Epithelial cell of prostate (primary cell): ENCODE measurements at regions not wholly inside any gene's neighbourhood (a gene's known extent, or its start where the extent isn't known, plus 50 kb on each side); places are given as distances from the start of the nearest gene placed in this dataset.

Experiments used
- DNase-seq: peaks from one replicate; pipeline ENCODE4 v3.0.0-alpha.2; 2011; ENCODE audit warnings: low read depth, low spot score
- H3K27ac ChIP-seq: fragments of 450-650 bp; 2 replicates; pipeline ENCODE4 v1.5.1; 2017; ENCODE audit warnings: mild to moderate bottlenecking

DNA sequence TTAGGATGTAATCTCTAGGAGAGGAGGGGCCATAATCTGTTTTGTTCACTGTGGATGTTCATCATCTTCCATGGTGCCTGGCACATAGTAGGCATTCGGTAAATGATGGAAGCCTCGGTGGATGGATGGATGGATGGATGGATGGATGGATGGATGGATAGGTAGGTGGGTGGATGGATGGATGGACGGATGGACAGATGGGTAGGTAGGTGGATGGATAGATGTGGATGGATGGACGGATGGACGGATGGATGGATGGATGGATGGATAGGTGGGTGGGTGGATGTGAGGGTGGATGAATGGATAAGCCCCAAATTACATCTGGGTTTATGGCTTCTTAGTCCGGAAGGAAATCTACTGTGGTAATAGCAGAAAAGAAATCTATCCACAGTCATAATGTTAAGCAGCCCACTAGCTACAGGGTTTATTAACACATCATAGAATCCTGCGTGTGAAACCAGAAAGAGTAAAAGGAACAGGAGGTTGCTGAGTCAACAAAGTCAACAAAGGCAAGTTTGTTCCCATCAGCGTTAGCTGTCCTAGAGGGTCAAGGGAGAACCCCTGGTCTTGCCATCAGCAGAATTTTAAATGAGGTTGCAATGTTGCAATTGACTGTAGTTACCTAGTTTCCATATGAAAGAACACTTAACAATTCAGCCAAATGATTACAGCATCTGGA, 82.8 kb downstream of the C11orf91 start:
- H3K27ac ChIP-seq: no peak overlapping the region
- peak; percentile 71 for DNase-seq

DNA sequence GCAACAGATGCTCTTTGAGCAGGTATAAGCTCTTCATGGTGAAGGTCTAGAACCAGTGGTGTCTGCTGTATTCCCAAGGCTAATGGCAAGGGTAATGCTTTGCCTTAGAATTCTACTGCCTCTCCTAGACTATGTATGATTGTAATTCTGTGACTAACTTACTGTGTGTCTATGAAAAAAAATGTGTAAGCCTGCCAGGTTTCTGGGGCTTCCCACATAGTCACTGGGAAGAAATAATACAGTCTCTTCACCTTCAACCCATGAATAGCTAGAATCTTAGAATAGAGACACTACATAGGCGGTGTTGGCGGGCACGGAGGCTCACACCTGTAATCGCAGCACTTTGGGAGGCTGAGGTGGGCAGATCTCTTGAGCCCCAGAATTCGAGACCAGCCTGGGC, 84.1 kb downstream of the C11orf91 start:
- DNase-seq: no peak
- H3K27ac ChIP-seq: no peak overlapping the region

DNA sequence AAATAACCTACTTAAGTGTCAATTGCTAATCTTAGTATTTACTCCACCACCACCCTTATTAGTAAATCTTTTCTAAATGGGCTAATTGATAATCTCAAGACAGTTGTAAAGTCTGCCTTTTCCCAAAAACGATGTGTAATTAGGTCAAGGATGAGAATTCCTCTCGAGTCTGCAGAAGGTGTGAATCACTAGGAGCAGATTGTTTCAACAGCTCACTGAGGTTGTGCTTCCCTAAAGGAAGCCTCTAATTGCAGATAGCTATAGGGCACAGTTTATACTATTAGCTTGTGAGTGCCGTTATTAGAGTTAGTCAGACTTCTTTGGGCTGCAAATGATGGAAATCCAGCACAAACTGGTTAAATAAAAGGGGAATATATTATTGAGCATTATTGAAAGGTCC, 84.9 kb downstream of the C11orf91 start:
- H3K27ac ChIP-seq: no peak overlapping the region
- DNase-seq: no peak

DNA sequence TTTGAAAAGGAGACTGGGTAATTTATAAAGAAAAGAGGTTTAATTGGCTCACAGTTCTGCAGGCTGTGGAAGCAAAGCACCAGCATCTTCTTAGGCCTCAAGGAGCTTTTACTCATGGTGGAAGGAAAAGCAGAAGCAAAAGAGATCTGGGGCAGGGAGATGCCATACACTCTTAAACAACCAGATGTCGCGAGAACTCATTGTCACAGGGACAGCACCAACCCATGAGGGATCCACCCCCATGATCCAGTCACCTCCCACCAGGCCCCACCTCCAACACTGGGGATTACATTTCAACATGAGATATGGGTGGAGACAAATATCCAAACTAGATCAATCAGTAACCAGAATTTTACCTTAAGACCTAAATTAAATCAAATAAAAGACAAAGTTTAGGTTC, 87.2 kb downstream of the C11orf91 start:
- H3K27ac ChIP-seq: no peak overlapping the region
- no peak for DNase-seq

DNA sequence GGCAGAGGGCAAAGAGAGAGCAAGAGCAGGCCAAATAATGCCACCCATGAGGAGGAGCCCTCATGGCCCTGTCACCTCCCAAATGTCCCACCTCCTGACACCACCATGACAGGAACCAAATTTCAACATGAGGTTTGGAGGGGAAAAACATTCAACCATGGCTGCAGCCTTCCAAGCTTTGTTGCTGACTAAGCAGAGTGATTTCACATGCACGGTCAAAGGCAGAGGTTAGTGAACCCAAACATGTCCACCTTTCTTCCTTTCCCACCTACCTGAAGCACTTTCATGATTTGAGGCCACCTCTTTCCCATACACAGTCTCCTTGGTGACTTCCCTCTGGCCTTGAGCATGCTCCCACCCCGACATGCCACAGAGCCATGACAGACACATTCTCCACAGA, 89.7 kb downstream of the C11orf91 start:
- no peak overlapping the region for H3K27ac ChIP-seq
- no peak for DNase-seq

DNA sequence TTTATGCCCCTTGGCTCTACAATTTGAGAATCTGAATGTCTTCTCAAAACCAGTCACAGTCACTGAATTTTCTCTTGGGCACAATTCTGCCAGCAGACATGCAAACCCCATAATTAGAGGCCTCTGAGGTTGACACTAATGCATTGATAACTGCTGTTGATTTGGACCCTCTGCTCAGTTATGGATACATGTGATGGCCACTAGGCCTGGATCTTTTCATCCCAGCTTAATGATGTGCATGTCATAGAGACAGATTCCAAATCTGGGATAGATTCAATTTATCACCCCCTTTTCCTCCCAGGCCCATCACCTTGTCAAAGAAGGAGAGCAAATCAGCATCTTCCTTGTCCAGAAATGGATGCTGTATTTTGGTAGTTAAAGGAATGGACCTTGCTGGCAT, 92.2 kb downstream of the C11orf91 start:
- no peak for DNase-seq
- H3K27ac ChIP-seq: no peak overlapping the region

DNA sequence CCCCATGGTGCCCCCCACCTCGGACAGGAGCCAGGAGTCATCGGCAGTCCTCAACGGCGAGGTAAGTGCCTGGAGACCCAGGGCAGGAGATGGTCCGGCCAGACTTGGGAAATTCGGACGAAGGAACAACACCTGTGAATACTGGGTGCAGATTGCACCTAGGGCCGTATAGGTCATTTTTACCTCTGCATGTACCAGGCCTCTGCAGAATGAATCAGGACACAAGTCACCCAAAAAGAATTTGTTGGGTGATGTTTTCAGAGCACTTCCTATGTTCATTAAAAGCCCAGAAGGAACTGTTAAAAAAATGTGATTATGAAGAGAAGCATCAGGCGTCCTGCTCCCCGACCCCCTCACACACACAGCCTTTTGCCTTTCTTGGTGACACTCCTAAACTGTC, 93.9 kb downstream of the C11orf91 start:
- H3K27ac ChIP-seq: no peak overlapping the region
- DNase-seq: no peak

DNA sequence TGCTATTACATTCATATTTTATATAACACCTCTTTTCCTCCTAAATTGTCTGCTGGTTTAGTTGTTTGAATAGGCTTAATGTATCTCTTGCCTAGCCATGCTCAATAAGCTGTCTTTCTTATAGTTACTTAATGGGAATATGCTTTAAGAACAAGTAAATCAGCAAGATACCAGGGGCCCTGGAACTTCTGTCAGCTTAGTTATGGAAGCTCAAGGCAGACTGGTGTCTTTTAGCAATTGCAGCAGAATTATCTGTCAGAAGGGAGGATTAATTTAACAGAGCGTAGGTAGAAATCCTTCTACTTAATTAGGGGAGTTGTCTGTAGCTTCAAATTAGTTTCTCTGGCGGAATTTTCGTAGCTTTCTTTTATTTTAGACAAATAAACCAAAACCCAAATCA, 94.9 kb downstream of the C11orf91 start:
- no peak for DNase-seq
- no peak overlapping the region for H3K27ac ChIP-seq

DNA sequence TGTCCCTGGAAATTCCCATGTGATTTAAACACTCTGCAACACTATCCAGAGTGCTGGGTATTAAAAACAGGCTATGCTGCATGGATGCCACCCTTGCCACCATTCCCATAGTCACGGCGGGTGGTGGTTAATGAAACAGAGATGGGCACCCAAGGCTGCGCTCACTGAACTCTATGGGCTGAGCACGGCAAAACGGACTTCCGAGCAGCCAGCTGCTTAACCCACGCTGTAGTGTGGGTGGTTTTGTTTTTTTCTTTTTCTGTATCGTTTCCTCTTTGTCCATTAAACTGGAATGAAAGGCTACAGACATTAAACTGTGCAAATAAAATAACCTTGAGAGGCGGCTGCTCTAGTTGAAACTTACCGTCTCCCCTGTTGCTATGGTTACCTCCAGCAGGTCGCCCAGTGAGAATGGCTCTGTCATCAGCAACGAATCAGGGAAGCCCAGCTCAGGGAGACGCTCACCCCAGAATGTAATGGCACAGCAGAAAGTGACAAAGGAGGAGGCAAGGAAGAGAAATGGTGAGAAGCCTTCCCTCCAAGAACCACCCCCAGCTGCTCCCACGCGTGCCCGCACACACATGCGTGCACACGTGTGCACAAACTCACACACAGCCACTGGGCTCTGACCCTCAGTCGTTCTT, 102.1 kb downstream of the C11orf91 start:
- no peak for DNase-seq
- H3K27ac ChIP-seq: no peak overlapping the region

DNA sequence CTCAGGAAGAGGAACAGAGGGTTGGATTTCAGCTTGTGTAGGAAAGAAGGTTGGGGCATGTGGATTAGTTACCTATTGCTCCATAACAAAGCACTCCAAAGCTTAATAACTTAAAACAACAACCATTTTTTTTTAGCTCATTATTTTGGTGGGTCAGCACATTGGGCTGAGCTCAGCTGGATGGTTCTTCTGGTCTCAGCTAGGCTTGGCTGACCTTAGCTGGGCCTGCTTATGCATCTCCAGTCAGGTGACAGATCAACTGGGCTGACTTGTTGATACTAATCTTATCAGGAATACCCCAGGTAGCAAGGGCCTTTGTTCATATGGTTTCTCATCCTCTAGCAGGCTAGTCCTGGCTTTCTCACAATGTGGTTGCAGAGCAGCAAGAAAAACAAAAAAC, 106.4 kb downstream of the C11orf91 start:
- DNase-seq: no peak
- no peak overlapping the region for H3K27ac ChIP-seq

DNA sequence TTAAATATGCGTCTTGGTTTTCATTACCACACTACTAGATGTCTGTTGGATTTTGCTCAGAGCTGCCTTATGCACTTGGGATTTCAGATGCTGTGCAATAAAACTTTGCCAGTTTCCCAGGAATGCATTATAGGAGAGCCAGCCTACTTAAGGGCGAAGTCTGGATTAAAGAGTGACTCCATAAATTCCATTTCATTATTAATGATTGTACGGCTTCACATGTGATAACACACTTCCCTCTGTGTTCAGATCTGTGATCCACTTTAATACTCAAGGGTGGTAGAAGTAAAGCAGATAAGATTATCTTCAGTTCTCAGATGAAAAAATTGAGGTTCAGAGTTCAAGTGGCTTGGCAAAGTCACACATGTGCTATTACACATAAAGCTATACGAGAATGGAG, 110.2 kb downstream of the C11orf91 start:
- H3K27ac ChIP-seq: no peak overlapping the region
- DNase-seq: no peak

DNA sequence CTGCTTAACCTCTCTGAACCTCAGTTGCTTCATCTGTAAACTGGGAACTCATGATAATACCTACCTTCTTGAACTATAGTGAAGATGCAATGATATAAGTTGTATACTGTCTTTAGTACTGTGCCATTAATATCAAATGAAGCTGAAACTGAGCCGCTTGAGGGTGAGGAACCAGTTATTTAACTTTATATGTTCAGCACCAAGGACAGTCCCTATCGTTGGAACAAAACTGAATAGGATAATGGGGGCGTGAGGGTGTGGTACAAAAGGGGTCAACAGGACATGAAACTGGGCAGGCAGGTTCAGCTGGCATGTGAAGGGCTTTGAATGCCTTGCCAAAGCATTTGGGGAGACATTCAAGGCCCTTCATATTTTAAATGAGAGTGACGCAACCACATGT, 112.6 kb downstream of the C11orf91 start:
- DNase-seq: no peak
- H3K27ac ChIP-seq: no peak overlapping the region

DNA sequence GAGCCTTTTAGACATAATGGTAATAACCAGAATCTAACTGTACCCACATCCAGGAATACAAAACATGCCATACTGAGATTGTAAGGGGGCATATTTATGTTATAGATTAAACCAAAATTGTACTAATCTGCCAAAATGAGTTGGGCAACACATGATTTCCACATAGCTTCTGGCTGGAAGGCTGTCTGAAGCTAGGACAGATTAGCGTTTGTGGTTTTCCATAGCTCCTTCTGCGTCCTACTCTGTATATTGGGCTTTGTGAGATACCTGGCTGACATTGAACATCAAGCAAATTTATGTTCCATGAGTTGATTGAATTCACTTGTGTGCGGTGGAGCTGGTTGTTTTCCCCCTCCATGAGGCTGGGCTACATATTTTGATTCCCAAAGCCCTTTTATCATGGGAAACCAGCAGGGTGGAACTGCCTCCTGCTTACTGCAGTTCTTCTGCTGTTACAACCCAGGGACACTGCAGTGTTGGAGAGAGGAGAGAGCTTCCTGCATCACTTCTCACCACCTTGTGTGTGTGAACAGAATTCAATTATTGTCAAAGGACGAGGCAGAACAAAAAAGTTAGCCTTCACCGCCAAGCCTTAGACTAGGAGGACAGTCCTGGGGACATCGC, 114.9 kb downstream of the C11orf91 start:
- H3K27ac ChIP-seq: no peak overlapping the region
- DNase-seq: no peak

DNA sequence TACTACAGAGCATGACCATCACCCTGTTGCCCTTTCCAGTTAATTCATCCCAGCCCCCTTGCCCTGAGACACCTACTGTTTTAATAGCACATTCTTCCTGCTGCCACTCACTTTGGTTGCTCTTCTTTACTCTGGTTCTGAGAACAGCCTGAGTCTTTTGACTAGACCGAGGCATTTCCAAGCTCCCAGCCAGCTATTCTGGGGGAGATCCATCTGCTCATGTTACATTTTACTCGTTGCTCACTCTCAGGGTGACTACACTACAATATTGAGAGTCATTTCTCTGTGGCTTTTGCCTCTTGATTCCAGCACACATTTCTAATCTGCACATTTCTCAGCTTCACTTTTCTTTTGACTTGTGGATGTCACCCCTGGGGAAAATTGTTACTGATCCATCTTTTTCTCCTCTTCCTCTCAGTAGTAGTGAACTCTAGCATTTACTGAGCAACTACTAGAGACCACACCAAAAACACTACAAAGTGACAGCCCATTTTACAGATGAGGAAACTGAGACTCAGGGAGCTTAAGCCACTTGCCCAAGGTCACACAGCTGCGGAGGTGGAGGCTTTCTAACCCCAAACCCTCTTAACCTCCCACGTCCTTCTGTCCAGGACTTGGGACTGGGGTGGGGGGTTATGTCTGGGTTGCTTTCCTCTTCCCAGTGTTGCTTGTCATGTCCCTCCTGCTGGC, 117.8 kb downstream of the C11orf91 start:
- no peak for DNase-seq
- no peak overlapping the region for H3K27ac ChIP-seq

DNA sequence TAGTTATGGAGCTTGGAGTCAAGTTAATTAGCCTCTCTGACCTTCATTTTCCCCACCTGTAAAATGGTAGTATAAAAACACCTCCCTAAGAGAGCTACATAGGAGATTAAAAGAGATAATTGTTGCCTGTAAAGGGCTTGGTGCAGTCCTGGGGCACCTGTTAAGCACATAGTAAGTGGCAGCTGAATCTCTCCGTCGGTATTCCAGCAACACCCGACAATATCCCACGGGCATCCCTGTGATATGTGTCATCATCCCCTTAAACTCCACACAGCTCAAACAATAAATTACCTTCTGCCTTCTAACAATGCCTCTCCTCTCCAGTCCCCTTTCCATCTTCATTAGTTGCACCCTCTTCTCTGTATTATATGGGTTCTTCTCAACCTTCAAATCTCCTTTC, 121.5 kb downstream of the C11orf91 start:
- H3K27ac ChIP-seq: no peak overlapping the region
- no peak for DNase-seq

DNA sequence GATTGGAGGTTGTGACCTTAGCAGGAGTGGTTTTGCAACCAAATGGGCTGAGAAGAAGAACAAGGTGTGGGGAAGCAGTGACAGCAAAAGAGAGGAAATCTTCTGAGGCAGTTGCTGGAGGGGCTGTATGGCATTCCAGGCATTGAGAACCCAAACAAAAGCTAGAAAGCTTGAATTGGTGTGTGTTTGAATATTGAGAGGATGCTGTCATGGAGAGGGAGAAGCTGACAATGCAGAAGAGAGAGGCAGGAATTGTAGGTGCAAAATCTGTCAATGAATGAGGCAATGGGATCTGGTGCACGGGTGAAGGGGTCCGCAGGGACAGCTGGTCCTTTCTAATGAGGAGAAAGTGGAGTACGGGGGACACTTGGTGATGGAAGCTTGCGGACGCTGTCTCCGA, 123.4 kb downstream of the C11orf91 start:
- no peak for DNase-seq
- H3K27ac ChIP-seq: no peak overlapping the region

DNA sequence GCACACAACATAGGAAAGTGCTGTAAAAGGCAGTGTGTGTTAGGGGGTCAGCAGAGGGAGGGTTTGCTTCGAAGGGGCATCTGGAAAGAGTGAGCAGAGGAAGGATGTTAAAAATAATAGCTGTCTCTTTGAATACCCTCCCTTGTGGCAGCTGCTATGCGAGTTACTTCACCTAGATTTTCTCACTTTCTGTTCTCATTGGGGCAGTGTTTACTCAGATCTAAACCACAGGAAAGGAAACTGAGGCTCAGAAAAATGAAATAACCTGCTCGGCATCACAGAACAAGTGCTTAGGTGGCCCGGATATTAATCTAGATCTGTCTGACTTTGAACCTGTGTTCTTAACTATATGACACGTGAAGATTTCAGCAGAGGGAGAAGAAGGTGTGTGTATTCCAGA, 125.3 kb downstream of the C11orf91 start:
- no peak for DNase-seq
- H3K27ac ChIP-seq: no peak overlapping the region

DNA sequence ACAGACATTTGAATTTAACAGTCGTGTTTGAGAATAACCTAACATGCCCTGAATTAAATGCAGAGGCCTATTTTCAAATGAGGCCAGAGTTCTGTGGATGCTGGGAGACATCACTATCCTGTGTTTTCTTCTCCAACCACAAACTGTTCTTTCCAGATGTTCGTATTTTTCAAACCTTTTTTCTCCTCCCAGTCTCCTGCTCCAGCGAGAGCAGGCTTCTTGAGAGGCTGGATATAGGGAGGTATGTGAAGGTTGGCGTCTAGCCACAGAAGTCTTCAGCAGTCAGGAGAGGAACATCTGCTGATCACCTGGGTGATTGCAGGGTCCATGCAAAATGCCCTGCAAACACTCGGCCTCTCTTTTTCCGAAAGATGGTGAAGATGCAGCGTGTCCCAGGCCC, 126.3 kb downstream of the C11orf91 start:
- H3K27ac ChIP-seq: no peak overlapping the region

DNA sequence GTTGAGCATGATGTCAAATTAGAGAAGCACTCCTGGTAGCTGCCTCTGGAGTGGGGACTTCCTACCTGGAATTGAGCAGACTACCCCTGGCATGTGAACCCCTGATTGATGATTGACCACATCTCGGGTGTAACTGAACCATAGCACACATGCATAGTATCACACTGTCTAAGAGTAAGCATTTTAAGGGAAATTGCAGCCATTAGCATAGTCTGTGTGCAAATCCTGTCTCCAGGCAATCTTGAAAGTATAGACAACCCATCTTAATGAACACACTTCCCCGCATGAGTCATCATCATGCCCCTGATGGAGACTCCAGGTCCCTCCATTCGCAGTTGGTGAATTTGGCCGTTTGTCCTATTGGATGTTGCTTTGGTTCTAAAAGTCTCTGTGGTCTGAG, 131.3 kb downstream of the C11orf91 start:
- no peak overlapping the region for H3K27ac ChIP-seq
- DNase-seq: no peak

More for the DNA sequence above, 126.3 kb downstream of the C11orf91 start:
- no peak for DNase-seq

DNA sequence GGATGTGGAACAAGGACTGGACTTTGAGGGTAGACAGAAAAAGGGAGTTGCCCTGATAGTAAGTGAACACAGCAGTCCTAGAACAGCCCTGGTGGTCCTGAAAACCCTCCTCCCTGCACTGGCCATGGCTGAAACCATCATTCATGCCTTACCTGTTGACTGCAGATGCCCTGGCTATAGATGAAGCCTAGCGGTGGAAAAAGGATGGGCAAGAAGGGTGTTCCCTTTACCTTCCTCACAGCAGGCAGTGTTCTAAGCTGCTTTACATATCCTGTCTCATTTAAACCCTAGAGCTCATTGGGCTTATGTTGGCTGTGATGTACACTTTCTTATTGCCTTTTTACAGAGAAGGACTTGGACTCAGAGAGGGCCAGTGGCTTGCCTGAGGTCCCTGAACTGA, 133.6 kb downstream of the C11orf91 start:
- DNase-seq: no peak
- no peak overlapping the region for H3K27ac ChIP-seq

DNA sequence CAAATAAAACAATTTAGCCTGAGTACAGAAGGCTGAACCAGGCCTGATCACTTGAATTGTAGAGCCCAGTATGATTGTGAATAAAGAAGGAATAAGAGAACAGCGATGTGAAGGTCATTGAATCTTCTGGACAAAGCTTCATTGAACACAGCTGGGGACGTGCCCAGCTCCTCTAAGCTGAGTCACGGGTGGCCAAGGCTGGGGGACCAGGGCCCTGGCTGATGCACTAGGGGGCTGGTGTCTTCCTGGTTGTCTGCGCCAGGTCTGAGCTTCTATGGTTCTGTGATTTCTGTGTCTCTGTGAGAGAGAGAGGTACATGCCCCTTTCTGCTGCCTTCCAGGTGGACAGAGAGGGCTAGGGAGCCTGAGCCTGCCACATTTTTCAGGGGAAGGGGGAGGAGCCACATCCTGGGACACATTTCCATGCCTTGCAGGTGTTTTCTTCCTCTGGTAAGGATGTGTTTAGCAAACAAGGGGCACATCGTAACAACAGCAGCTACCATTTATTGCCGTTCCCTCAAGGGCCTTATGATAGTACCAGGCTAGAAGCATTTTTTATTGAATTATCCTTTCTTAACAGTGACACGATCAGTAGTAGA, 135.7 kb downstream of the C11orf91 start:
- no peak for DNase-seq
- H3K27ac ChIP-seq: no peak overlapping the region
